ENCODE measurements at regions not wholly inside any gene's neighbourhood (a gene's known extent, or its start where the extent isn't known, plus 50 kb on each side); places are given as distances from the start of the nearest gene placed in this dataset.

DNA sequence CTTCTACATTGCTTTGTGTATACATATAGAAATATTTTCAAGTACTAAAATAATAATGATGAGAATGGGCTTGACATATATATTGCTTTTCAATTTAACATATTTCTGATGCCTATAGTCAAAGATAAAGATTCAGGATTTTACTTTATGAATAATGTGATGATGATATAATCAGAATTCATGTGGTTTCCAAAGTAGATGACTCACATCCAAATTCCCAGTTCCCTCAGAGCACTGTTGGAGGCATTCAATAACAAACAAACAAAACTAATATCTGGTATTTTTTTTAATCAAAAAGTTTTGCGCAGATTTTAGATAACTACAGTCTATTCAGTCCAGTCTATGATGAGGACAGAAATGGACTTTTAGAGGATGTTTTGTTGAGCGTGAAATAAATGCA is 2094.5 kb upstream of the CELF4 start:
- POLR2A ChIA-PET: no interaction called here
- CTCF ChIA-PET: no interaction called here

DNA sequence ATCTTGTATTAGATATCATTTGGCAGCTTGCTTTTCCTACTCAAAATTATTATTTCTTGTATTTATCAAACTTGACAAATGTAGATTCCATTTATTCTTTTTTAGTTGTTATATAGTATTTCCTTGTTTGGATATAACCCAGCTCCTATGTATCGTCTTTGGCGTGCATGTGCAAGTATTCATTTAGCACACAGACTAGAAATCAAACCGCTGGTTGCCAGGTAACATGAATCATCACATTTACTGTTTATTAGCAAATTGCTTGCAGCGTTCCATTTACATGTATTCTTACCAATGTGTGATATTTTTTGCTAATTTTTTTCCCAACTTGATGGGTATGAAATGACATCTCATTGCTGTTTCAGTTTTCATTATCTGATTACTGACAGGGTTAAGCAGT is 2089.7 kb upstream of the CELF4 start:
- CTCF ChIA-PET: no interaction called here
- POLR2A ChIA-PET: no interaction called here

DNA sequence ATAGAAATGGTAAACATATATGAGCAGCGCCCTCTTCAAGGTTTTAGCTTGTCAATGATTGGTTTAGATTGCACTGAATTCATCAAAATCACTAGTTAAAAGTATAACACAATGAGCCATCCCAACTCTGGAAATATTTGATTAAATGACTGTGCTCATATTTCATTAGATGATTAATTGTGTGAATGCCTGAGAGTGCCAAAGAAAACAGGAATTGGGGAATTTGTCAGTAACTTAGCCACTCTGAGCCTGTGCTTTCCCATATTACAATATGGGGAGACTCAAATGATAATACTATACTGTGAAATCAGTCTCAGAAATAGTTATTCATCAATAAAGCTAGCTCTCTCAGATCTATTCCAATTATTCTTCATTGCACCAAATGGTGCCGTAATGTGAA is 2087.6 kb upstream of the CELF4 start:
- ChIA-PET POLR2A (no interaction called here), CTCF (no interaction called here)

DNA sequence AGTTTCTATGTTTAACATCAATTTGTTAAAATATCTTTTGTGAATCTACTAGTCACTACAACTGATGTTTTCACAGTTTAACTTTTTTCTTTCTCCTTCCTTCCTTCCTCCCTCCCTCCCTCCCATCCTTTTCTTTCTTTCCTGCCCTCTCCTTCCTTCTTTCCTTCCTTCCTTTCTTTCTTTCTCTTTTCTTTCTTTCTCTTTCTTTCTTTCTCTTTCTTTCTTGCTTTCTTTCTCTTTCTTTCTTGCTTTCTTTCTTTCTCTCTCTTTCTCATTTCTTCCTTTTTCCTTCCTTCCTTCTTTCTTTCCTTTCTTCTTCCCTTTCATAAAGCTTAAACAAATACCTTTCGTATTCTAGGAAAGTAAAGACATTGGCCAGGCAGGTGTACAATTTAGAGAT is 2083.0 kb upstream of the CELF4 start:
- CTCF ChIA-PET: no interaction called here
- POLR2A ChIA-PET: no interaction called here

DNA sequence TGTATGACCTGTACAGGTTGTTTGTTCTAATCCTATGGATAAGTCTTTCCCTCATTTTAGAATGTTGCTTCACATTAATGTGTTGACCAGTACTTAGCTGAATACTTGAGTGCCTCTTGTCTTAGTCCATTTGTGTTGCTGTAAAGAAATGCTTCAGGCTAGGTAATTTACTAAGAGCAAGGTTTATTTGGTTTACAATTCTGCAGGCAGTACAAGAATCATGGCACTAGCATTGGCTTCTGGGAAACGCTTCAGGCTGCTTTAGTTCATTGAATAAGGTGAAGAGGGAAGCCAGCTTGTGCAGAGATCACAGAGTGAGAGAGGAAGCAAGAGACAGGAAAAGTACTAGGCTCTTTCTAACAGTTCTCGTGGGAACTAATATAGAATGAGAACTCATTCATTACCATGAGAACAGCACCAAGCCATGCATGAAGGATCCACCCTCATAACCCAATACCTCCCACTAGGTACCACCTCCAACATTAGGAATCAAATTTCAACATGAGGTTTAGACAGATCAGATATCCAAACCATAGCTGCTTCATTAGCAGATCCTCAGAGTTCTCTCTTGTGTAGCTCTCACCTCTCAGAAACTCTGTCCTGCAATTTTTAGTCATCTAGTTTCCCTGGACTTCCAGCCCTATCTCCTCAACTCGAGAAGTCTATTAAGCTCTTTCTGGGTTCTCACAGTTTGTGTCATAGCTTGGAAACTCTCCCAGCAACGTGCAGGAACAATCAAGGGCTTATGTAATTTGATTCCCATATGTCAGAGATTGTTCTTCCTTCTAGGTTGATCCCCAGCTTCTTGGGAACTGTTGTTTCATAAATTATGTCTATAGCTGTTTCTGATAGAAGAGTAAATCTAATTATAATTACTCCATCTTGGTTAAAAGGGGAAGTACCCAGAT is 2082.3 kb upstream of the CELF4 start:
- POLR2A ChIA-PET: no interaction called here
- CTCF ChIA-PET: no interaction called here

DNA sequence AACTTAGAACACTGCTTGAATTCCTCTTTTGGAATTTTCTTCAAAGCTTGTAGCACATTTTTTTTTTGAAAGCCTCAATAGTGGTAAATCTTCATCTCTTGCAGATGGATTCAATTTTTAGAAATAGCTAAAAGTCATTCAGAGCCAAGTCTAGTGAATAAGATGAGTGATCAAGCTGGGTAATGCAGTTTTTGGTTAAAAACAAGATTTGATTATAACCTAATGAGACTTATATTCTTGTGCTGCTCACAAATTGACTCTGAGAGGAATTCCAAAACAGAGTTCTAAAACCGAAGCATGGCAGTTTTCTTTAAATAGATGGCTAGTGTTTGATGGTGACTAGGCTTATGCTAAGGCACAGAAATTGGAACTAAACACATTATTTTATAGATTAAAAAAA is 2072.6 kb upstream of the CELF4 start:
- ChIA-PET CTCF (no interaction called here), POLR2A (no interaction called here)

DNA sequence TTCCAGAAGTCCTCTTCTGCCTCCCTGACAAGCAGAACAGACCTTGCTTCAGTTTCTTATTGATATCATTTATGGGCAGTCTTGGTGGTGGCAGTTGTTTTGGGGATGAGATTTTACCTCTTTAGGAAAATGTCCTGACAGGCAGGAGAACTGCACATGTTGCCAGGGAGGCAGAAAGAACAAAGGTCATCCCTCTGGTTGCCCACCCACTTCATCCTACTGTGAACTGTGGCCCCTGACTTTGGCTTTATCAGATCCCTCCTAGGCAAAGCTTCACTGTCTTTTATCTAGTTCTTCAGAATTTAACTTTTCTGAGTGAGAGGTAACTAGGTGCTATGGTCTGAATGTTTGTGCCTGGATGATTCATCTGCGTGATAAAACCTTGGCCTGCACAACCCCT is 2071.3 kb upstream of the CELF4 start:
- CTCF ChIA-PET: no interaction called here
- POLR2A ChIA-PET: no interaction called here

DNA sequence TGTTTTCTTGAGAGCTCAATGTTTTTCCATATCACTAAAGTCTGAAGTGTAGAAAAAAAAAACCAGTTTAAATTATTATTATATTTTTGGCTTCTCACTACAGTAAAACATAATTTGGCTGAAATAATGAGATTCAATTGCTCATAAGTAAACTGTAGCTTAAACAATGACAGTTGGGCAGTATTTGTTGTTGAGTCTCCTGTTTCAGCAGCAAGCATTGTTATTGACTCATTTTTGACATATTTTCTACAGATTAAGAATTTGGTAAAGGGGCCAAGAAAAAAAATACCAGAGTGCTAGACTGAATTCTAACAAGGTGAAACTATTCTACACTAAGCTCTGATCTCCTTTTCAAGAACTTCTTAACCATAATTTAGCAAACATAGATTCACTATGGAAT is 2070.4 kb upstream of the CELF4 start:
- ChIA-PET POLR2A (no interaction called here), CTCF (no interaction called here)

DNA sequence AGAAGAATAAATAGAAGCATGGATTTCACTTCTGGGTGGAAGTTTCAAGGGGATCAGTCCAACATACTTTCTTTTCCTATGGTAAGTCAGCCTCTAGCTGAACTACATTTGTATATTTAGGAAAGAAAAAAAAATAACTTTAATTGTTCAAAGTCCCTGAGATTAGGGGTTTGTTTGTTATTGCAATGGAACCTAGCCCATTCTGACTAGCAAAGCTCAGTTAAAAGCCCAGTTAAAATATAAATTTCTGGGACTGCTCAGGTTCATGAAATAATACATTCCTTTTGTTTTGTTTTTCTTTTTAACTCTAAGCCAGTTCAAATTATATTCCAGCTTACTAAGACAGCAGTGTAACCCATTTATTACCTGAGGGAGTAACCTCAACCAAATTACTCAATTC is 2069.6 kb upstream of the CELF4 start:
- POLR2A ChIA-PET: no interaction called here
- CTCF ChIA-PET: no interaction called here

DNA sequence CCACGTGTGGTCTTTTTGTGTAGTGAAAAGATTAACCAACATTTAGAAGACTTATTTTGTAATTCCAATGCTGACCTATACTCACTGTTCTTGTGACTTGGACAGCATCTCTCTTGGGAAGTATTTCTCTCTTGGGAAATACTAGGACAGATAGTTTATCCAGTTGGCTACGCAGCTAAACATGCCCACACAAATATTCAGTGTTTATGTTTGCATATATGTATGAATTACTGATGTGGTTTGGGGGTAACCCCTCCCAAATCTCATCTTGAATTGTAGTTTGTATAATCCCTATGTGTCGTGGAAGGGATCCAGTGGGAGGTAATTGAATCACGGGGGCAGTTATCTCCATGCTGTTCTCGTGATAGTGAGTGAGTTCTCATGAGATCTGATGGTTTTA is 2062.3 kb upstream of the CELF4 start:
- ChIA-PET CTCF (no interaction called here), POLR2A (no interaction called here)

DNA sequence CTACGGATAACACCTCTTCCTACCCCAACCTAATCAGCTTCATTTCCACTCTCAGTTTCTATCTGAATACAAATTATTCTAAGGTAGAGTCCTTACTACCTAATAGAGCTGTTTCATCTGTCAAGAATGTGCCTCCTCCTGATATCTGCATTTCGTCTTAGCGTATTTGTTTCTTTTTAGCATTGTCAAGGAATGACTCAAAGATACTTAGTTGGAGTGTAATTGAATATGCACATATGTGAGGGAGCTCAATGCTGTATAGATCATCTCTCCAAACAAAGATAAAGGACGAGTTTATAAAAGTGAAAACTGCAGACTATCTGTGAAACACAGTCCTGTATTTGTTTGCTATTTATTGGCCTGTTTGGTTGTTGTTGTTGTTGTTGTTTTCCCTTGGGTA is 2059.4 kb upstream of the CELF4 start:
- ChIA-PET CTCF (no interaction called here), POLR2A (no interaction called here)

DNA sequence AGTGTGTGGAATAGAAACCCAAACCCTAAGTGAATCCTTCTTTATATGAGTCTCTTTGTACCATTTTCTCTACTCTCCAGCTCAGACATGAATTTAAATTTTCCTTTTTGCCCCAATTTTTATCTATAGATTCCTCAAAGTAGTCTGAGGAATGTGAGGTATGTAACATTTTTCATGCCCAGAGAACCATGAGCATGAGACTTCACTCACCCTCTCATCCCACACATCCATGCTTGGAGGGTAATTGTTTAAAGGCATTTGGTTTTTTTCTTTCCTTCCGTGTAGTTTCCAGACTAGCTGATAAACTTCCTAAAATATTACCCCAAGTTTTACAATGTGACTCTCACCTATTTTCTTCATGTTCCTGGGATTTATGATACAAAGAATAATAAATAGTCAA is 2056.8 kb upstream of the CELF4 start:
- CTCF ChIA-PET: no interaction called here

DNA sequence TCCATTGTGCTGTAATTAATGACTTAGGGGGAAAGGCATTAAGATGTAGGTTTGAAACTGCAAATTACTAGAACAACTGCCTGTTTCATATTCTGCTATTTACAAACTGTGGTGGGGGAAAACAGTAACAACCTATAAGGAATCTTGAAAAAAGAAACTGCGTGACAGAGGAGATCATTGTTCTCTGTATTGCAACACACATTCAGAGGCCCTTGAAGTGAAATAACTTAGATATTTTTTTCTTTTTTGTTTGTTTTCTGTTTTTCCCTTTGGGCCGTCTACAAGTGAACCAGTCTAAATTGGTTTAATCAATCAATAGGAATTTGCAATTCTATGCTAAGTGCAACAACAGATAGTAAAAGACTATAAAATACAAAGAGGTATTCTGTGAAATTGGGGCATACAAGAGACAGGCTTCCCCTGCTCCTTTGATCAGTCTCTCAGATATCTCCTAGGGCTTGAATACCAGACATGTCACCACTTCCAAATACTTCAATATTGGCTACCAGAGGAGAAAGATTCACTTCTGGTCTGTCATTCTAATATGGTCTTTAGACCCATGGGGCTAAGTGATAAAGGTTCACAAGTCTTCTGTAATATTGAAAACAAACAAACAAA is 2055.1 kb upstream of the CELF4 start:
- CTCF ChIA-PET: no interaction called here
- POLR2A ChIA-PET: no interaction called here

More for the DNA sequence above, 2056.8 kb upstream of the CELF4 start:
- POLR2A ChIA-PET: no interaction called here

DNA sequence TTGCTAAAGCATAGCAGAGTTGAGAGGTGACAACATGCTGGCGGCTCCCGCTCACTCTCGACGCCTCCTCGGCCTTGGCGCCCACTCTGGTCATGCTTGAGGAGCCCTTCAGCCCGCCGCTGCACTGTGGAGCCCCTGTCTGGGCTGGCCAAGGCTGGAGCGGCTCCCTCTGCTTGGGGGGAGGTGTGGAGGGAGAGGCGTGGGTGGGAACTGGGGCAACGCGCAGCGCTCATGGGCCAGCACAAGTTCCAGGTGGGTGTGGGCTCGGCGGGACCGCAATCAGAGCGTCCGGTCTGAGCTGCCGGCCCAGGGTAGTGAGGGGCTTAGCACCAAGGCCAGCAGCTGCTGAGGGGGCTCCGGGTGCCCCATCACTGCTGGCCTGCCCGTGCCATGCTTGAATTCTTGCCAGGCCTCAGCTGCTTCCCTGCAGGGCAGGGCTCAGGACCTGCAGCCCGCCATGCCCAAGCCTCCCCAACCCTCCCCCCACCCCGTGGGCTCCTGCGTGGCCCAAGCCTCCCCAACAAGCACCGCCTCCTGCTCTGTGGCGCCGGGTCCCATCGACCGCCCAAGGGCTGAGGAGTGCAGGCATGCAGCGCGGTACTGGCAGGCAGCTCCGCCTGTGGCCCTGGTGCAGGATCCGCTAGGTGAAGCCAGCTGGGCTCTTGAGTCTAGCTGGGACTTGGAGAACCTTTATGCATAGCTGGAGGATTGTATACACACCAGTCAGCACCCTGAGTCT is 2052.8 kb upstream of the CELF4 start:
- ChIA-PET CTCF (no interaction called here), POLR2A (no interaction called here)

DNA sequence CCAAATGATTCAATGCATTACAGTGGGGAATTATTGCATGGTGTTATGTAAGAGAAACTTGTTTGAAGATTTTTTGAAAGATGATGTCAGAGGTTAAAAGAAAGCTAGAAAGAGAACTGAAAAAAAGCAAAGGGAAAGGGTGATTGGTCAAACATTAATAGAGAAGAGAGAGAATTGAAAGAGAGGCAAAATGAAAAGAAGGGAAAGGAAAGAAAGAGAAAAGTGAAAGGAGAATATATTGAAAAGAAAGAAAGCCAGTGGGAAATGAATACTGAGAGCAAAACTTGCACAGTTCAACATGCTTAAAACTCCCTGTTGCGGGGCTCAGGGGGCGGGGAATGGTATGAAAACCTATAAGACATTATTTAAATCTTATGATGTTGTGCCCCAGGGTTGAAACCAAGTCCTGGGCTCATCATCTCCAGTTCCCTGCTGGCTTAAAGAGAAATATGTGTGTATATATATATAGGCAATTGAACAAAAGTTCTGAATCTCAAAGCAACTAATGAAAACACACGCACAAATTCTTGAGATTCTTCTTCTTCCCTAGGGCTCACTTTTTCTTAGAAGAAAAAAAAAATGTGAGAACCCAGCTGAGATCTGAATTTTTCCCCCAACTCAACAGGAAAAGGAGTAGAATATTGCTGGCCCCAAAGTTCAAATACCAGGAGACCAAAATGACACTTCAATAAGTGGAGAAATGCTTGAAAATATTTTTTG is 2045.9 kb upstream of the CELF4 start:
- POLR2A ChIA-PET: no interaction called here
- CTCF ChIA-PET: no interaction called here

DNA sequence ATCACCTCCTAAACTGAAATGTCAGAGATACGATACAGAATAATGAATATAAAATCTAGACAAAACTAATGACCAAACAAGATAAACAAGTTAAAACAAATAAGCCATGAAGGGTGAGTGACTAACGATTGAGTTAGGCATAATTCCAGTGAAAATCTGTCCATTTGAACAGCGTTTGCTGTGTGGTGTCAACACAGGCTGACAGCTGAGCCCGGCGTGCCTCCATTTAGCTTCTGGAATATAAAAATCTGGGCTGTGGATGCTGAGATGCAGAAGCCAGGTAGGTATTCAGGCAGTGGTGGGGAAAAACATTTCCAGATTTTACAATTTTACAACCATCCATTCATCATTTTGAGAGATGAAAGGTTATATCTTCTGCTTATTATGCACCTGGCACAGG is 2041.4 kb upstream of the CELF4 start:
- ChIA-PET POLR2A (no interaction called here), CTCF (no interaction called here)

DNA sequence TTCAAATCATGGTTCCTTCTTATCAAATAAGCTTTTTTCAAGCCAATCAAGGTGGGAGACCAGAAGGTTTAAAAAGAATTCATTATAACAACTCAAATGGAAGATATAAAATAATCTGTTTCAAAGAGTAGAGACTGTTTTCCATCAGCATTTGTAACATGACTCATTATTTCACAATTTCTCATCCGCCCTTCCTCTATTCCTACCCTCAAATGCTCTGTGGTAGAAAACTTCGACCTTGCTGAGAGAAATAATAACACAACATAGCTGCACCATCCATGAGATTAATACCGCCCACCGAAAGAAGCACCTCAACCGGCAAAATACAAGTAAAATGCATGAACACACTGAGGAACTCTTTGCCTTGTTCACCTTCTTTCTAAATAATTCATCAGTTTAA is 2039.2 kb upstream of the CELF4 start:
- CTCF ChIA-PET: no interaction called here
- POLR2A ChIA-PET: no interaction called here

DNA sequence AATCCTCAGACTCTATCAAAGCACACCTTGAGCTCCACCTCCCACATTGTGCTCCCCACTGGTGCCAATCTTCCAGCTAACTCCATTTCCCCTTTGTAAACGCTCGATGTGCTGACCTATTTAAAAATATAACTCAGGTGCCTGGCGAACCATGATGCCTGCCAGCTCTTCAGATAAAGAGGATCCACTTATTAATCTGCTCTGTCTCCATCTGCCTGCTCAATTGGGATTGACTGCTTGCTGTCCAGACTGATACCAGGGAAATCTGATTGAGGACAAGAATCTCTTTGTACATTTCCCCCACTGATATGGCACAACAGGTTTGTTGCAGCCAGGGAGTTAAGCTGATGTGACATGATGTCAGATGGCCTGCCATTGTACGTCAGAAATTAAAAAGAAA is 2036.5 kb upstream of the CELF4 start:
- ChIA-PET POLR2A (no interaction called here), CTCF (no interaction called here)

DNA sequence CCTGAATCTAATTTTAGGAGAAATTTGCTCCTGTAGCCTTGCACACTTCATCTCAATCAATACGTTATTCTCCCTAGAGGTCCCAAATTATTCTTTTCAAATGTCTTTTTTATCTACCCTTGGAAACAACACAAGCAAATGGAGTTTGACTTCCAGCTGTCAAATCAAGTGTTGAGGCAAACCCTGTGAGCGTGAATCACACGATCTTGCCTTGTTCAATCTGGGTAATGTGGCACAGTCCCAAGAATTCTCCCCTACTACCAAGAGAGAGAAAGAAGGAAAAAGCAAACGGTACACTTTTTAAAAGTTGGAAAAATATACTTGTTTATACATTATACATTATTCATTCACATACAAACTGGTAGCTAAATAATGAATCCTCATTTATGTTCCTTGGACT is 2035.3 kb upstream of the CELF4 start:
- POLR2A ChIA-PET: no interaction called here

DNA sequence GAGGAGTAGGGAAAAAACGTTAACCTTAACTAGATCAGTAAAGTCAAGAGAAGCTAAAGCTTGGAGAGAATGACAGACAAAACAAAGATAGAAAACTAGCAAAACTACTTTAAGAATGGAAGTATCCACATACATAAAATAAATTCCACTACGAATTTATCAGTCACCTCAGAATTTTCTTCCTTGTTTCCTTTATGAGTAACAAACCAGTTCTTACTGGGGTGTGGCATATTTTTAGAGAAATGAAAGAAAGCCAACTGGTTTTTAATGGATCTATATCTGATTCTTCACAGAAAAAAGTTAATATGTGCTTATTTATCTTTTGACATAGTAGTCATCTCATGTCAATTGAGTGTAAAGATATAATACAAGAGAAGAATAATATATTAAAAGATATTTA is 2033.7 kb upstream of the CELF4 start:
- POLR2A ChIA-PET: no interaction called here
- CTCF ChIA-PET: no interaction called here

More for the DNA sequence above, 2035.3 kb upstream of the CELF4 start:
- CTCF ChIA-PET: no interaction called here

DNA sequence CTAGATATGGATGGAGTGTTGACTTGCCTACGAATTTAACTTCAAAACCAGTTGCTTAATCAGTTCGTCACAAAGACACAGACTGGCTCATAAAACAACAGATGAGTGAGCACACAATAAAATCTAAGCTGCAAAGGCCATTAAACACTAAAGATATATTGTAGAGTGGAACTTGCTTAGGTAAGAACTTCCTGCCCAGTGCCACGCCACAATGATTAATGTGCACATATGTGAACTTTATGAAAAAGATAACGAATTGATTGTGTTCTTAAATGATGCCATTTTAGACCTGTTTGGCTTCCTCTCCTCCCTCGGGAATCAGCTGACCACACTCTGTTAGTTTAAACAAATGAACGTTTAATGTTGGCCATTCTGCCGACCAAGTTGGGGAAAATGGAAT is 2031.3 kb upstream of the CELF4 start:
- ChIA-PET CTCF (no interaction called here), POLR2A (no interaction called here)

Data from activated CD8-positive, alpha-beta memory T cell treated with anti-CD3 and anti-CD28 coated beads for 36 hours (primary cell).